HUES48 (cell line): ENCODE measurements at regions not wholly inside any gene's neighbourhood (a gene's known extent, or its start where the extent isn't known, plus 50 kb on each side); places are given as distances from the start of the nearest gene placed in this dataset.
A peak's percentile ranks its signal among the peaks of the same experiment; 100 is the strongest.
"Not testable (repeated sequence)": the region's sequence is repeated elsewhere in the genome, so short reads cannot be mapped to it uniquely, and the experiment has no call there.

Experiments
- H3K27ac ChIP-seq: one replicate; pipeline ENCODE4 v1.7.0; 2013; ENCODE audit warnings: low read depth, low read length, inconsistent platforms
- H3K27me3 ChIP-seq: 2 replicates; pipeline ENCODE4 v1.6.1; 2013; ENCODE audit warnings: mild to moderate bottlenecking, low read length; ENCODE audit not compliant: control insufficient read depth, insufficient read depth
- H3K36me3 ChIP-seq: 2 replicates; pipeline ENCODE4 v1.6.1; 2013; ENCODE audit warnings: low read length; ENCODE audit not compliant: control insufficient read depth, insufficient read depth
- H3K4me1 ChIP-seq: 2 replicates; pipeline ENCODE4 v1.6.1; 2013; ENCODE audit warnings: mild to moderate bottlenecking, low read length; ENCODE audit not compliant: control insufficient read depth, insufficient read depth
- H3K4me3 ChIP-seq: 2 replicates; pipeline ENCODE4 v1.5.1; 2013; ENCODE audit warnings: mild to moderate bottlenecking, low read depth, low read length
- H3K9ac ChIP-seq: 2 replicates; pipeline ENCODE4 v1.6.1; 2013; ENCODE audit warnings: mild to moderate bottlenecking, low read depth, low read length, moderate library complexity
- H3K9me3 ChIP-seq: 2 replicates; pipeline ENCODE4 v1.6.1; 2013; ENCODE audit warnings: low read length; ENCODE audit not compliant: control insufficient read depth, insufficient read depth

DNA sequence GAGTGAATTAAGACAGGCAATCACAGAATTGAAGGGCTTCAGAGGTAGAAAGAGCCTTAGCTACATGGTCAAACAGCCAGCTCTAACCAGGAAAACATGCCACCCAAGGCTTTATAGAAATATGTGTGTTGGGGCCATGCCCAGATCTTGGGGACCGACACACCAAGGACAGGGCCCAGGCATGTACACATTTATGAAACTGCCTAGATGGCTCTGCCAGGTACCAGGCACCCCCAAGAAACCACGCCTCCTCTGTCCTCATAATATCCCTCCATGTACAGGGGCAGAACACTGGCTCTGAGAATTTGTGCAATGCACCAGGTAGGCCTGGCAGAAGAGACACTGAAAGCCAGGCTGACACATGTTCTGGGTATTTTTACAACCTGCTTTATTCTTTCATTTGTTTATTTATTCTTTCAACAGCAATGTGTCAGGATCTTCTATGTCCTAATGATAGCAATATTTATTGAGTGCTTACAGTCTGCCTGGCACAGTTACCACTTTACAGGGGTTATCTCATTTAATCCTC lies 137.9 kb upstream of the LSM14A start:
- Histone ChIP-seq H3K9ac (no peak overlapping the region), H3K36me3 (no peaks in the 10 kb centered on the region), H3K27ac (no peak overlapping the region), H3K4me1 (no peaks in the 10 kb centered on the region), H3K27me3 (no peaks in the 10 kb centered on the region), H3K9me3 (no peaks in the 10 kb centered on the region), H3K4me3 (no peak overlapping the region)

DNA sequence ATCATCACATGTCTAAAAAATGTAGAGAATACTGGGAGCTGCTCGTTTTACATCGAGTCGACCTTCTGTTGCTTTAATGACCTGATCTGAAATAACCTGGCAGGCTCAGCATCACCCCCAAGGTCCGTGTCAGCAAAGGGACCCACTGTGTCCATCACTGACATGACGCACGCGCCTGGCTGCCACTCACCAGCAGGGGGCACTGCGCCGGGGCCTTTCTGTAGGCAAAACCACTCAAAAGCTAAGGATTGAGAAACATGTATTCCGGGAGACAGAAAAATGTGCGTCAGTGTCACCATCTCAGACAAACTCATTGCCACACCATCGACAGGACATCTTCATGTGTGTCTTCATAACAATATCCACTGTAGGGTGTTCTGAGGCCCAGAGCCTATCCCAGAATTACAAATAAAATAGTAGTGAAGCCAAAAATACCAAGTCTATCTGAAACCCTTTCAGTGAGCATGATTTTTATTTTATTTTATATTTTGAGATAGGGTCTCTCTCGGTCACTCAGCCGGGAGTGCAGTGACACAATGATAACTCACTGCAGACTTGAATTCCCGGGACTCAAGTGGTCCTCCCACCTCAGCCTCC lies 130.3 kb upstream of the LSM14A start:
- Histone ChIP-seq H3K4me3 (no peak overlapping the region), H3K27ac (no peak overlapping the region), H3K9ac (no peak overlapping the region), H3K4me1 (no peaks in the 10 kb centered on the region), H3K27me3 (no peaks in the 10 kb centered on the region), H3K36me3 (no peaks in the 10 kb centered on the region), H3K9me3 (0 out of 2 replicates have a peak, but pooled peaks cover 4% of the 10 kb centered on the region)

DNA sequence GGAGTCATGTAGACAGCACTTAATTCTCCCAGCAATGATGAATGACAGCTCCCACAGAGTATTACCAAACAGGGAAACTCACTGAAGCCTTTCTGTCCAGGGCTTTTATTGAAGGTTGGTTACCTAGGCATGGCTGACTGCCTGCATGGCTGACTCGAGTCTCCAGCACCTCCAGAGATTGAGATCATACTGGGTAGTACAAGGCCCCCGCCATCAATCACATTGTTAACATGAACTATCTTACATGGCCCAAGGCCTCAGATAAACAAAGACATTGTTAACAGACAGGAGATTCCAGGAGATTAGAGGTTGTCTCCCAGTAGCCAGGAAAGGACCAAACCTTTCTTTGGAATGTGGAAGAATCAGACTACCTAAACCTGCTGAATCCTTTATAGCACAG lies 128.3 kb upstream of the LSM14A start:
- Histone ChIP-seq H3K27me3 (no peaks in the 10 kb centered on the region), H3K9ac (no peak overlapping the region), H3K4me3 (no peak overlapping the region), H3K36me3 (no peaks in the 10 kb centered on the region), H3K4me1 (no peaks in the 10 kb centered on the region), H3K27ac (no peak overlapping the region), H3K9me3 (0 out of 2 replicates have a peak, but pooled peaks cover 4% of the 10 kb centered on the region)

DNA sequence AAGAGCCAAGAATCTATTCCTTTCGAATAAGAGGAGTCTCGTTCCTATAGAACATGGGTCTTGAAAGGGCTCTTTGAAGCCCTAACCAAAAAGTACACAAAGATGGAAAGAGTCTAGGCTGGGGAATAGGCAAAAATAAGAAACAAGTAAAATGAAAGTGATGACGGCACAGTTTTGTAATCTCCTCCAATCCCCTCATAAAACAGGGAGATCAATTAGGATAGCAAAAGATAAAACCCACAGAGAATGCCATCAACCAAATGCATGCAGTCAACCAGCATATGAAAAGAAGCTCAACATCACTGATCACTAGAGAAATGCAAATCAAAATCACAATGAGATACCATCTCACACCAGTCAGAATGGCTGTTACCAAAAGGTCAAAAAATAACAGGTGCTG lies 122.4 kb upstream of the LSM14A start:
- Histone ChIP-seq H3K36me3 (no peaks in the 10 kb centered on the region), H3K4me1 (no peaks in the 10 kb centered on the region), H3K9me3 (no peaks in the 10 kb centered on the region), H3K9ac (no peak overlapping the region), H3K27me3 (no peaks in the 10 kb centered on the region), H3K4me3 (no peak overlapping the region), H3K27ac (no peak overlapping the region)

DNA sequence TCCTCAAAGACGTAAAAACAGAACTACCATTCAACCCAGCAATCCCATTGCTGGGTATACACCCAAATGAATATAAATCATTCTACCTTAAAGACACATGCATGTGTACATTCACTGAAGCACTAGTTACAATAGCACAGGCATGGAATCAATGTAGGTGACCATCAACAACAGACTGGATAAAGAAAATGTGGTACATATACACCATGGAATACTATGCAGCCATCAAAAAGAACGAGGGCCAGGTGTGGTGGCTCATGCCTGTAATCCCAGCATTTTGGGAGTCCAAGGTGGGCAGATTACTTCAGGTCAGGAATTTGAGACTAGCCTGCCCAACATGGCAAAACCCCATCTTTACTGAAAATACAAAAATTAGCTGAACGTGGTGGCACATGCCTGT lies 121.9 kb upstream of the LSM14A start:
- not testable (repeated sequence) for H3K4me3 ChIP-seq, H3K9me3 ChIP-seq, H3K27me3 ChIP-seq, H3K36me3 ChIP-seq, H3K4me1 ChIP-seq, H3K9ac ChIP-seq, H3K27ac ChIP-seq

DNA sequence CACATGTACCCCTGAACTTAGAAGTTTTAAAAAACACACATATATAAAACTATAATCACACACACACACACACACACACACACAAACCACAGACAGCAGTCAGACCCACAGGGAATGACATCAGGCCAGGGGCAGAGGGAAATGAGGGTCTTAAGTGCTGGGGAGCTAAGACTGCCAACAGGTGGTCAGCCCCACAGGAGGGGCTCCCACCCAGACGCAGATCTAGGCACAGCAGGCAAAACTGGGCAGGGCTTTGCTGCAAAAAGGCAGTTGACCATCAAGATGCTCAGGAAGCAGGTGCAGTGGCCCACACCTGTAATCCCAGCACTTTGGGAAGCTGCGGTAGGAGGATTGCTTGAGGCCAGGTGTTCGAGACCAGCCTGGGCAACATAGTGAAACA lies 121.0 kb upstream of the LSM14A start:
- Histone ChIP-seq H3K27me3 (no peaks in the 10 kb centered on the region), H3K4me1 (no peaks in the 10 kb centered on the region), H3K4me3 (no peak overlapping the region), H3K36me3 (no peaks in the 10 kb centered on the region), H3K9me3 (no peaks in the 10 kb centered on the region), H3K9ac (no peak overlapping the region), H3K27ac (no peak overlapping the region)

DNA sequence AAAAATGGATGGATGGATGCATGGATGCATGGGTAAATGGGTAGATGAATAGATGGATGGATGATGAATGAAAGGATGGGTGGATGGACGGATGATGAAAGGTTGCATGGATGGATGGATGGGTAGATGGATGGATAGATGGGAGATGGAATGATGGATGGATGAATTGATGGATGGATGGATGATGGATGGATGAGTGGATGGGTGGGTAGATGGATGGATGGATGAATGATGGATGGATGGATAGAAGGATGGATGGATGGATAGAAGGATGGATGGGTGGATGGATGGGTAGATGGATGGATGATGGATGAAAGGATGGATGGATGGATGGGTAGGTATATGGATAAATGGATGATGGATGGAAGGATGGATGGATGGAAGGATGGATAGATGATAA lies 115.1 kb upstream of the LSM14A start:
- Histone ChIP-seq H3K9ac (no peak overlapping the region), H3K27ac (no peak overlapping the region), H3K27me3 (no peaks in the 10 kb centered on the region), H3K4me3 (no peak overlapping the region), H3K4me1 (no peaks in the 10 kb centered on the region), H3K36me3 (no peaks in the 10 kb centered on the region), H3K9me3 (no peaks in the 10 kb centered on the region)

DNA sequence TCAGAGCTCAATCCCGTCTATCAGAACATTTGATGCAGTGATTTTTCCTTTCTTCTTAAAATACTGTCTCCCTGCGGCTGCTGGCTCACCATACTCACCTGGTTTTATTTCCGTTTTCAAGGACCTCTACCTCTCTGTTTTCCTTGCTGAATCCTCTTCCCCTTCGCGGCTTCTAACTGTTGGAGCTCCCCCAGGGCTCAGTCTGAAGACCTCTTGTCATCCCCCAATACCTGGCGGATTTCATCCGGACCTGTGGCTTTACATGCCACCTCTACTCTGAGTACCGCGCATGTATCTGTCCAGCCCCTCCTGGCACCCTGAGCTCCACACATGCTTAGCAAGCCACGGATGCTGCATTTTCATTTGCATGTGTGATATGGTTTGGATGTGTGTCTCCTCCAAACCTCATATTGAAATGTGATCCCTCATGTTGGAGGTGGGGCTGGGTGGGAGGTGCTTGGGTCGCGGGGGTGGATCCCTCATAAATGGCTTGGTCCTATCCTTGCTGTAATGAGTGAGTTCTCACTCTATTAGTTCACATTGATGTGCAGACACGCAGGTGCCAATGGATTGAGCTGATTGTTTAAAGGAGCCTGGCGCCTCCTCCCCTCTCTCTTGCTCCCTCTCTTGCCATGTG lies 106.2 kb upstream of the LSM14A start:
- Histone ChIP-seq H3K4me1 (no peaks in the 10 kb centered on the region), H3K9ac (no peak overlapping the region), H3K4me3 (no peak overlapping the region), H3K36me3 (no peaks in the 10 kb centered on the region), H3K9me3 (no peaks in the 10 kb centered on the region), H3K27me3 (no peaks in the 10 kb centered on the region), H3K27ac (no peak overlapping the region)

DNA sequence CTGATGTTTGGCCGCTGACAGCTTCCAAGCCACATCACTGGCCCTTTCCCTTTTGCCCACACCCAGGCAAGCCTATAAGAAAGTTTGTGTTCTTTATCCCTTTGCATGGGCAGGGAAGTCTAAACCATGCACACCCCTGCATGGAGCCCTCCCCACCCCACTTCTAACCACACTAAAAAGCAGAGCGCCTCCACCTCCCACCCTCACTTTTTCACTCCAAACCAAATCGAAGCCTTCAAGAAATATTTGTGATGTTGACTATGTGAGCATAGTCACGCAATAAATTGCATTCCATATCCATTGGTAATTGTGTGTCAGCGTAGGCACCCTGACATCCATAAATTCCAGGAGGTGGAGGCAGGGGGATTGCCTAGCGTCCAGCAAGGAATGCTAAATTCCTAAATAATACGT lies 104.4 kb upstream of the LSM14A start:
- no peak overlapping the region for H3K4me3 ChIP-seq
- no peaks in the 10 kb centered on the region for H3K9me3 ChIP-seq
- no peaks in the 10 kb centered on the region for H3K36me3 ChIP-seq
- H3K4me1 ChIP-seq, result no peaks in the 10 kb centered on the region
- H3K27me3 ChIP-seq, result no peaks in the 10 kb centered on the region
- no peak overlapping the region for H3K27ac ChIP-seq
- no peak overlapping the region for H3K9ac ChIP-seq

DNA sequence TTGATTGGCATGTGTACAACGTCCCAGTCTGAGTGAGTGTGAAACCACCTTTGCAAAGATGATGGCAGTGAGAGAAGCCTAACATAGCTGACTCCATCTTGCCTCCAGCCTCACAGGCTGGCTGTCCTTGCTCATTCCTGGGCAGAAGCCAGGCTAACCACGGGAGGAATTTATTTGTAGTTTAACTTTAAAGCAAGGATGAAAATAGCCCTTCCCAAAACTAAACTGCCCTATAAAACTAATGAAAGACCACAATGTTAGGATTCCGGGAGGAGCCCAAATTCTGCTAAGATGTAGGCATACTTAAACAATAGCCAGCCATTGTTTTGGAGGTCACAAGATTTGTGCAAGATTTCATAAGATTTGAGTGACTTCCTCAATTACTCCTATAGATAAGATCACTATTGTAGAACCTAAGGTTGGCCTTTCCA lies 96.6 kb upstream of the LSM14A start:
- H3K36me3 ChIP-seq, result no peaks in the 10 kb centered on the region
- peaks cover 2% of the 10 kb centered on the region; the same call in 1 of the 2 replicates for H3K9me3 ChIP-seq
- H3K4me3 ChIP-seq, result no peak overlapping the region
- H3K9ac ChIP-seq, result no peak overlapping the region
- no peaks in the 10 kb centered on the region for H3K4me1 ChIP-seq
- no peak overlapping the region for H3K27ac ChIP-seq
- H3K27me3 ChIP-seq, result no peaks in the 10 kb centered on the region

DNA sequence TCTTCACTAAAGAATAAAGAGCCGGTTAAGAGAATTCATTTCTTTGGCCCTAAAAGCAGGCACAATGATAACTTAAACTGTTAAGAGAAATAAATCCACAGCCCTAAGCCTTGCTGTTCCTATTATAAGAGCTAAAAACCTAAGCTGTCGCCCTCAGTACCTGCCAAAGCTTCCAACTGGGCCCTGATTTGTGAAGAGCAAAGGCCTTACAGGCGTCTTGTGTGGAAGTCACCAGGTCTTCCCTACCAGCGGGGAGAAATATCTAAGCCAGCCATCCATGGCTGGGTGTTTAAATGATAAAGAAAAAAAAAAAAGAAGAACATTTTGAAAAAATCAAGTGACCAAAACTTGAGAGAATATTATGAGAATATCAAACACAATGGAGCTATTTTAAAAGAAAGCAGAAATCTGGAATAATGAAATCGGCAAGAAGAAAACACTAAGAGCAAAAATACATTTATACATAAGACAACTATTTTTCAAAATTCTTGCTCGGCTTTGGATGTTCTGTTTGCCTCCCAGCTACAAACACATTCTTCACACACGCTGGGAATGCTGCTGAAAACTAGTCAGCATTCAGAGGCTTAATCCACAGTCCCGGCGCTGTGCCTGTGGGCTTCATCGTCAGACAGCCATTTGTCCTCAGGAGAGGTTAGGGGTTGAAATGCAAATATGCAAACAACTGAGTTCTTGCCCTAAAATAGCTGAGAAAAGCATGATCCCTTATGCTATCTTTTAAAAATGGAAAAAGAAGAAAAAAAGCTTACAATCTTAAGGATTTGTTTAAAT lies 89.8 kb upstream of the LSM14A start:
- Histone ChIP-seq H3K36me3 (no peaks in the 10 kb centered on the region), H3K9me3 (peaks cover 7% of the 10 kb centered on the region; the same call in 1 of the 2 replicates), H3K27me3 (no peaks in the 10 kb centered on the region), H3K4me3 (no peak overlapping the region), H3K4me1 (peaks cover 30% of the 10 kb centered on the region), H3K9ac (no peak overlapping the region), H3K27ac (peak overlapping the region; percentile 86)
